ENCODE measurements at regions not wholly inside any gene's neighbourhood (a gene's known extent, or its start where the extent isn't known, plus 50 kb on each side); places are given as distances from the start of the nearest gene placed in this dataset.
"Not testable (repeated sequence)": the region's sequence is repeated elsewhere in the genome, so short reads cannot be mapped to it uniquely, and the experiment has no call there.

- no peak for ATAC-seq (ENCODE audit: low FRiP score)
- WGBS, 2 donors: 55 to 57% methylated on average over 8 of the region's 8 CpGs
- H3K27ac ChIP-seq (ENCODE audit: low read depth in 1 of 2, low read length in 2 of 2): no peak overlapping the region
These were observed 59.0 kb upstream of the ZNF532 start for GRCh38 chr18:58805467-58806187.

GRCh38 chr18:58806826-58807714, 57.6 kb upstream of the ZNF532 start:
- 96% methylated on average over 18 to 20 of the region's 20 CpGs for WGBS, 2 donors
- no peak for ATAC-seq (ENCODE audit: low FRiP score)

More at GRCh38 chr18:58805467-58806187, 59.0 kb upstream of the ZNF532 start:
- DNase-seq: no peak
- no peaks in the 10 kb centered on the region for H3K27me3 ChIP-seq (ENCODE audit: control insufficient read depth in 1 of 2, insufficient read depth in 2 of 2, low read length in 1 of 2)
- no peak overlapping the region for H3K4me3 ChIP-seq (ENCODE audit: low read length in 2 of 2)
- H3K36me3 ChIP-seq (ENCODE audit: control insufficient read depth in 1 of 2, insufficient read depth in 2 of 2, low read length in 1 of 2): no peaks in the 10 kb centered on the region
- H3K4me1 ChIP-seq (ENCODE audit: control insufficient read depth in 1 of 2, insufficient read depth in 2 of 2, low read length in 2 of 2): no peaks in the 10 kb centered on the region
- no peaks in the 10 kb centered on the region for H3K9me3 ChIP-seq (ENCODE audit: control insufficient read depth, low read length)
- intact Hi-C loops (cut with DNase I): no loop called here

GRCh38 chr18:58807766-58808165, 56.9 kb upstream of the ZNF532 start:
- no peaks in the 10 kb centered on the region for H3K9me3 ChIP-seq (ENCODE audit: control insufficient read depth, low read length)
- H3K27me3 ChIP-seq (ENCODE audit: control insufficient read depth in 1 of 2, insufficient read depth in 2 of 2, low read length in 1 of 2): no peaks in the 10 kb centered on the region
- H3K36me3 ChIP-seq (ENCODE audit: control insufficient read depth in 1 of 2, insufficient read depth in 2 of 2, low read length in 1 of 2): no peaks in the 10 kb centered on the region
- intact Hi-C loops (cut with DNase I): no loop called here
- 87 to 88% methylated on average over 9 to 10 of the region's 10 CpGs for WGBS, 2 donors
- no peak overlapping the region for H3K4me3 ChIP-seq (ENCODE audit: low read length in 2 of 2)
- ATAC-seq (ENCODE audit: low FRiP score) (no peak), DNase-seq (no peak)
- H3K27ac ChIP-seq (ENCODE audit: low read depth in 1 of 2, low read length in 2 of 2): no peak overlapping the region
- no peaks in the 10 kb centered on the region for H3K4me1 ChIP-seq (ENCODE audit: control insufficient read depth in 1 of 2, insufficient read depth in 2 of 2, low read length in 2 of 2)

More at GRCh38 chr18:58806826-58807714, 57.6 kb upstream of the ZNF532 start:
- Histone ChIP-seq H3K4me3 (ENCODE audit: low read length in 2 of 2) (no peak overlapping the region), H3K27me3 (ENCODE audit: control insufficient read depth in 1 of 2, insufficient read depth in 2 of 2, low read length in 1 of 2) (no peaks in the 10 kb centered on the region), H3K36me3 (ENCODE audit: control insufficient read depth in 1 of 2, insufficient read depth in 2 of 2, low read length in 1 of 2) (no peaks in the 10 kb centered on the region), H3K4me1 (ENCODE audit: control insufficient read depth in 1 of 2, insufficient read depth in 2 of 2, low read length in 2 of 2) (no peaks in the 10 kb centered on the region), H3K27ac (ENCODE audit: low read depth in 1 of 2, low read length in 2 of 2) (no peak overlapping the region), H3K9me3 (ENCODE audit: control insufficient read depth, low read length) (no peaks in the 10 kb centered on the region)
- no peak for DNase-seq
- intact Hi-C loops (cut with DNase I): no loop called here

- no peak for ATAC-seq (ENCODE audit: low FRiP score)
- WGBS, 2 donors: 91 to 92% methylated on average over 10 of the region's 10 CpGs
These were observed 56.3 kb upstream of the ZNF532 start for GRCh38 chr18:58808349-58808748.

GRCh38 chr18:58811859-58812258, 52.8 kb upstream of the ZNF532 start:
- H3K9me3 ChIP-seq (ENCODE audit: control insufficient read depth, low read length); H3K27me3 ChIP-seq (ENCODE audit: control insufficient read depth in 1 of 2, insufficient read depth in 2 of 2, low read length in 1 of 2); H3K4me3 ChIP-seq (ENCODE audit: low read length in 2 of 2); intact Hi-C loops (cut with DNase I); H3K27ac ChIP-seq (ENCODE audit: low read depth in 1 of 2, low read length in 2 of 2); DNase-seq; H3K36me3 ChIP-seq (ENCODE audit: control insufficient read depth in 1 of 2, insufficient read depth in 2 of 2, low read length in 1 of 2); H3K4me1 ChIP-seq (ENCODE audit: control insufficient read depth in 1 of 2, insufficient read depth in 2 of 2, low read length in 2 of 2); ATAC-seq (ENCODE audit: low FRiP score): not testable (repeated sequence)
- WGBS, 2 donors: 85 to 86% methylated on average over 13 of the region's 13 CpGs

More at GRCh38 chr18:58808349-58808748, 56.3 kb upstream of the ZNF532 start:
- no peak overlapping the region for H3K27ac ChIP-seq (ENCODE audit: low read depth in 1 of 2, low read length in 2 of 2)
- no peaks in the 10 kb centered on the region for H3K4me1 ChIP-seq (ENCODE audit: control insufficient read depth in 1 of 2, insufficient read depth in 2 of 2, low read length in 2 of 2)
- intact Hi-C loops (cut with DNase I): no loop called here
- H3K36me3 ChIP-seq (ENCODE audit: control insufficient read depth in 1 of 2, insufficient read depth in 2 of 2, low read length in 1 of 2): no peaks in the 10 kb centered on the region
- H3K9me3 ChIP-seq (ENCODE audit: control insufficient read depth, low read length): no peaks in the 10 kb centered on the region
- no peak overlapping the region for H3K4me3 ChIP-seq (ENCODE audit: low read length in 2 of 2)
- no peak for DNase-seq
- no peaks in the 10 kb centered on the region for H3K27me3 ChIP-seq (ENCODE audit: control insufficient read depth in 1 of 2, insufficient read depth in 2 of 2, low read length in 1 of 2)

- no peaks in the 10 kb centered on the region for H3K36me3 ChIP-seq (ENCODE audit: control insufficient read depth in 1 of 2, insufficient read depth in 2 of 2, low read length in 1 of 2)
- no peaks in the 10 kb centered on the region for H3K27me3 ChIP-seq (ENCODE audit: control insufficient read depth in 1 of 2, insufficient read depth in 2 of 2, low read length in 1 of 2)
- ATAC-seq (ENCODE audit: low FRiP score) (no peak), DNase-seq (no peak)
- peaks cover 0 to 3% of the 10 kb centered on the region in 2 donors for H3K4me1 ChIP-seq (ENCODE audit: control insufficient read depth in 1 of 2, insufficient read depth in 2 of 2, low read length in 2 of 2)
- 16 to 18% methylated on average over 5 of the region's 5 CpGs for WGBS, 2 donors
- H3K4me3 ChIP-seq (ENCODE audit: low read length in 2 of 2): no peak overlapping the region
- no peaks in the 10 kb centered on the region for H3K9me3 ChIP-seq (ENCODE audit: control insufficient read depth, low read length)
- intact Hi-C loops (cut with DNase I): no loop called here
- no peak overlapping the region for H3K27ac ChIP-seq (ENCODE audit: low read depth in 1 of 2, low read length in 2 of 2)
These were observed 51.6 kb upstream of the ZNF532 start for GRCh38 chr18:58813105-58813504.

- no peak for DNase-seq
- intact Hi-C loops (cut with DNase I): no loop called here
- H3K36me3 ChIP-seq (ENCODE audit: control insufficient read depth in 1 of 2, insufficient read depth in 2 of 2, low read length in 1 of 2): no peaks in the 10 kb centered on the region
- peak; percentile 50 for ATAC-seq (ENCODE audit: low FRiP score)
- H3K27me3 ChIP-seq (ENCODE audit: control insufficient read depth in 1 of 2, insufficient read depth in 2 of 2, low read length in 1 of 2): no peaks in the 10 kb centered on the region
- peaks cover 0 to 3% of the 10 kb centered on the region in 2 donors for H3K4me1 ChIP-seq (ENCODE audit: control insufficient read depth in 1 of 2, insufficient read depth in 2 of 2, low read length in 2 of 2)
- no peaks in the 10 kb centered on the region for H3K9me3 ChIP-seq (ENCODE audit: control insufficient read depth, low read length)
- no peak overlapping the region for H3K4me3 ChIP-seq (ENCODE audit: low read length in 2 of 2)
- WGBS, 2 donors: 23 to 24% methylated on average over 4 of the region's 4 CpGs
- H3K27ac ChIP-seq (ENCODE audit: low read depth in 1 of 2, low read length in 2 of 2): peak overlapping the region in 1 of 2 donors; percentile 42
These were observed 51.0 kb upstream of the ZNF532 start for GRCh38 chr18:58813561-58814225.

GRCh38 chr18:58814317-58814716, 50.4 kb upstream of the ZNF532 start:
- H3K36me3 ChIP-seq (ENCODE audit: control insufficient read depth in 1 of 2, insufficient read depth in 2 of 2, low read length in 1 of 2): no peaks in the 10 kb centered on the region
- H3K4me1 ChIP-seq (ENCODE audit: control insufficient read depth in 1 of 2, insufficient read depth in 2 of 2, low read length in 2 of 2): peaks cover 0 to 7% of the 10 kb centered on the region in 2 donors
- H3K4me3 ChIP-seq (ENCODE audit: low read length in 2 of 2): no peak overlapping the region
- no peaks in the 10 kb centered on the region for H3K9me3 ChIP-seq (ENCODE audit: control insufficient read depth, low read length)
- no peak overlapping the region for H3K27ac ChIP-seq (ENCODE audit: low read depth in 1 of 2, low read length in 2 of 2)
- DNase-seq (no peak), ATAC-seq (ENCODE audit: low FRiP score) (no peak)
- WGBS, 2 donors: 88 to 91% methylated on average over 4 of the region's 4 CpGs
- H3K27me3 ChIP-seq (ENCODE audit: control insufficient read depth in 1 of 2, insufficient read depth in 2 of 2, low read length in 1 of 2): no peaks in the 10 kb centered on the region
- intact Hi-C loops (cut with DNase I): no loop called here
